Body of pancreas (tissue), 4 donors: ENCODE measurements at regions not wholly inside any gene's neighbourhood (a gene's known extent, or its start where the extent isn't known, plus 50 kb on each side); places are given as distances from the start of the nearest gene placed in this dataset.

ENCODE experiments used
- ATAC-seq: fragments of 150-250 bp; one replicate; pipeline ENCODE4 v1.9.1; 2016
- DNase-seq, 4 donors: peaks; one replicate each; pipeline ENCODE4 v3.0.0-alpha.2; 2019
- H3K27ac ChIP-seq, 4 donors: fragments of 200-600 bp; sonication (generic); 1 replicate in 3 of 4; 2 replicates in 1 of 4; pipeline versions ENCODE4 v1.5.1 to v1.6.1; 2016 to 2019; ENCODE audit warnings: mild to moderate bottlenecking in 1 of 4, mixed read lengths in 1 of 4, moderate library complexity in 1 of 4
- H3K27me3 ChIP-seq, 2 donors: fragments of 200-600 bp; sonication (generic); one replicate each; pipeline ENCODE4 v1.6.0; 2016; ENCODE audit warnings: mild to moderate bottlenecking in 1 of 2
- H3K36me3 ChIP-seq, 2 donors: fragments of 200-600 bp; sonication (generic); replicated peaks in 1 of 2; 2 replicates each; pipeline ENCODE4 v1.5.1; 2016; ENCODE audit warnings: low read depth in 2 of 2; ENCODE audit not compliant: insufficient read depth in 1 of 2
- H3K4me1 ChIP-seq: fragments of 200-600 bp; sonication (generic); one replicate; pipeline ENCODE4 v1.6.0; 2016
- H3K4me3 ChIP-seq, 2 donors: fragments of 200-600 bp; sonication (generic); 1 replicate in 1 of 2; 2 replicates in 1 of 2; pipeline ENCODE4 v1.5.1; 2016 to 2019
- H3K9me3 ChIP-seq, 3 donors: fragments of 200-600 bp; sonication (generic); 1 replicate in 2 of 3; 2 replicates in 1 of 3; pipeline ENCODE4 v1.5.1; 2016
- POLR2A ChIP-seq, 3 donors: fragments of 450-650 bp; IDR thresholded peaks; one replicate each; pipeline ENCODE4 v1.6.1; 2016; ENCODE audit warnings: antibody characterized with exemption in 3 of 3, mild to moderate bottlenecking in 2 of 3
- WGBS, 2 donors: methylation state at CpG; one replicate each; pipeline ENCODE4 v1.1.5; 2017; 5-methylcytosine and 5-hydroxymethylcytosine counted together
- intact Hi-C: fragments of 100-400 bp; cut with DNase I; formaldehyde crosslinking; loops from one replicate; pipeline ENCODE4 v1.15.1; 2023
- TF ChIP-seq, protein P1 (sequence below), 7 experiments: fragments of 450-650 bp in 4 of 7; fragments of 200-600 bp in 3 of 7; sonication (generic) in 3 of 7; IDR thresholded peaks; one replicate each; pipeline ENCODE4 v1.5.1; 2016 to 2019; ENCODE audit warnings: antibody characterized with exemption in 7 of 7

DNA sequence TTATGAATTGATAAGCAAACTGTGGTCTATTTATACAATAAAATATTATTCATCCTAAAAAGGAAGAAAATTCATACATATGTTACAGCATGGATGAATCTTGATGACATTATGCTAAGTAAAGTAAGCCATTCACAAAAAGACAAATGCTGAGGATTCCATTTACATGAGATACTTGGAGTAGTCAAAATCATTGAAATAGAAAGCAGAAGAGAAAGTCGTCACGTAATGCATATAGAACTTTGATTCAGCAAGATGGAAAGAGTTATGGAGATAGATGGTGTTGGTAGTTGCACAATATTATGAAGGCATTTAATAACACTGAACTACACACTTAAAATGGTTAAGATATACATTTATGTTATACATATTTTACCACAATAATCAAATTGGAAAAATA lies 309.7 kb upstream of the KLF6 start:
- DNase-seq (no peak), ATAC-seq (no peak)
- Histone ChIP-seq H3K27ac (no peak overlapping the region), H3K4me1 (no peaks in the 10 kb centered on the region), H3K27me3 (no peaks in the 10 kb centered on the region), H3K36me3 (no peaks in the 10 kb centered on the region), H3K9me3 (no peaks in the 10 kb centered on the region), H3K4me3 (no peak overlapping the region)
- intact Hi-C loops: no loop called here
- WGBS, 2 donors: 73 to 90% methylated on average over 2 of the region's 2 CpGs
- TF ChIP-seq, protein P1, sequence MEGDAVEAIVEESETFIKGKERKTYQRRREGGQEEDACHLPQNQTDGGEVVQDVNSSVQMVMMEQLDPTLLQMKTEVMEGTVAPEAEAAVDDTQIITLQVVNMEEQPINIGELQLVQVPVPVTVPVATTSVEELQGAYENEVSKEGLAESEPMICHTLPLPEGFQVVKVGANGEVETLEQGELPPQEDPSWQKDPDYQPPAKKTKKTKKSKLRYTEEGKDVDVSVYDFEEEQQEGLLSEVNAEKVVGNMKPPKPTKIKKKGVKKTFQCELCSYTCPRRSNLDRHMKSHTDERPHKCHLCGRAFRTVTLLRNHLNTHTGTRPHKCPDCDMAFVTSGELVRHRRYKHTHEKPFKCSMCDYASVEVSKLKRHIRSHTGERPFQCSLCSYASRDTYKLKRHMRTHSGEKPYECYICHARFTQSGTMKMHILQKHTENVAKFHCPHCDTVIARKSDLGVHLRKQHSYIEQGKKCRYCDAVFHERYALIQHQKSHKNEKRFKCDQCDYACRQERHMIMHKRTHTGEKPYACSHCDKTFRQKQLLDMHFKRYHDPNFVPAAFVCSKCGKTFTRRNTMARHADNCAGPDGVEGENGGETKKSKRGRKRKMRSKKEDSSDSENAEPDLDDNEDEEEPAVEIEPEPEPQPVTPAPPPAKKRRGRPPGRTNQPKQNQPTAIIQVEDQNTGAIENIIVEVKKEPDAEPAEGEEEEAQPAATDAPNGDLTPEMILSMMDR (IDR thresholded peaks at IDR 0.05): no peak
- TF ChIP-seq POLR2A (IDR thresholded peaks at IDR 0.05): no peak

DNA sequence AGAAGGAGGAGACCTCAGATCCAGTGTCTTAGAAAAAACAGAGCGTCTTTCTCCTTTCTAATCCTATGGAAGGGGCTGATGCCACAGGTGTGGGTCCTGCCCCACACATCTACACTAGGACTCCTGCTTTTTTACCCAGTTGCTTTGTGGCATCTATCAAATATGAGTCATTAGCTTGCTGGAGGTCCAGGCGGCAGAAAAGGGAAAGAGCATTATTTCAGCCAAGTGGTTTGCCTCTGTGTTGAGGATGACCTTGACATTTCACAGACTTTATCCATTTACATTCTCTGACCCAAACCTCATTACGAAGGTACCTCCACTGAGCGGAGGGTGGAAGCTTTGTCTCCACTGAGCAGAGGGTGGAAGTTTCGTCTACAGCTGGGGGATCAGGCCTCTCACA lies 308.4 kb upstream of the KLF6 start:
- Histone ChIP-seq H3K36me3 (no peaks in the 10 kb centered on the region), H3K27me3 (no peaks in the 10 kb centered on the region), H3K4me3 (no peak overlapping the region), H3K9me3 (no peaks in the 10 kb centered on the region), H3K27ac (no peak overlapping the region), H3K4me1 (no peaks in the 10 kb centered on the region)
- ATAC-seq (no peak), DNase-seq (no peak)
- intact Hi-C loops: no loop called here
- 51 to 52% methylated on average over 5 of the region's 5 CpGs for WGBS, 2 donors
- TF ChIP-seq, protein P1 (IDR thresholded peaks at IDR 0.05): no peak
- no peak for TF ChIP-seq POLR2A (IDR thresholded peaks at IDR 0.05)

DNA sequence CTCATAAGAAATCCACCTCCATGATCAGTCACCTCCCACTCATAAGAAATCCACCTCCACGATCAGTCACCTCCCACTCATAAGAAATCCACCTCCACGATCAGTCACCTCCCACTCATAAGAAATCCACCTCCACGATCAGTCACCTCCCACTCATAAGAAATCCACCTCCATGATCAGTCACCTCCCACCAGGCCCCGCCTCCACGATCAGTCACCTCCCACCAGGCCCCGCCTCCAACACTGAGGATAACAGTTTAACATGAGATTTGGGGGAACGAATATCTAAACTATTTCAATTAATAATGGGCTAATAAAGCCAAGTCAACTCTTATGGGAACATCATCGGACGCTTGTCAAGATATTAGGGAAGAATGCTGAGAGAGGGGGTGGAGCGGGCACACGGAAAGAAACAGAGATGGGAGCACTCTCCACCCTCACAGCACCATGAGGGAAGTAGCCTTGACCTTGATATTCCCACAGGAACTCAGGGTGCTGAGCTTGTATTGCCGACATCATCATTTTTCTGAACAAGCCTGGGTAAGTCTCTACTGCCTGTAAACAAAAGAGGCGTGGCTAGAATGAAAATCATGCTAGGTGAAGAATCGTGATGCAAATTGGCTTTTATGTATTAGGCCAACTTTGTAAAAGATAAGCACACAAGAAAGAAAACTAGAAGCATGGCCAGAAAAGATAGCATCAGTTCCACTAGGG lies 303.5 kb upstream of the KLF6 start:
- intact Hi-C loops: no loop called here
- ATAC-seq (no peak), DNase-seq (no peak)
- H3K27me3 ChIP-seq: no peaks in the 10 kb centered on the region
- H3K36me3 ChIP-seq: no peaks in the 10 kb centered on the region
- TF ChIP-seq, protein P1 (IDR thresholded peaks at IDR 0.05): no peak
- no peak for TF ChIP-seq POLR2A (IDR thresholded peaks at IDR 0.05)
- no peak overlapping the region for H3K27ac ChIP-seq
- 77 to 80% methylated on average over 14 of the region's 14 CpGs for WGBS, 2 donors
- no peaks in the 10 kb centered on the region for H3K9me3 ChIP-seq
- H3K4me3 ChIP-seq: no peak overlapping the region
- H3K4me1 ChIP-seq: no peaks in the 10 kb centered on the region

DNA sequence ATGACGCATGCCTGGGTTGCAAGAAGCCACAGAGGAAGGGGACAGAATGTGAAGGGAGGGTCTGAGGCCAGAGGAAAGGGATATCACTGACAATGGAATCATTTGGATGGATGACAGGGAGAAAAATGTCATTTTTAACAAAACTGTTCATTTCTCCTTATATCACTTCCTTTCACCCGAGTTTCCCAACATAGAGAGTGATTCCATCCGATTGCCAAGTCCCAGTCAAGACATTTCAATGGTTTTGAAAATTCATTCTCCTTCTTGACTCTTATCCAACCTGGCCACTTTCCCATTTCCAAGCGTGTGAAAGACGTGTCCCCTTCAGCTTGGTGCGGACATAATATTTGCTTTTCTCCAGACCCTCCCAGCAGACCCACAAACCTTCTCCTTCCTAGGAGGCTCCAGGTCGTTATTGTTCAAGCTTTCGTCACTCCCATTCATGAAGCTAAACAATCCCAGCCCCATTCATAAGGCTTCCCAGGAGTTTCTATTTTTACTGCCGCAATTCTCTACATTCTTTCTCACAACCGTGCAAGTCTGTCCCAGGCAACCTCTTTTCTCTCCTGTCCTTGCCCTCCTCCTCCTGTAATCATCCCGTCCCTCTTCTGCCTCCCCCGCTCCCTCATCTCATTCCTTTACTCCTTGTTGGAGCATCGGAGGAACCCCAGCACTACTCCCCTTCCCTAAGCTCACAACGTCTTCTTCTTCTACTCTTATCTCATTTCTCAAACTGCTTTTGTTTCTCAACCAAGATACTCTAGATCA lies 301.3 kb upstream of the KLF6 start:
- H3K9me3 ChIP-seq: no peaks in the 10 kb centered on the region
- no peaks in the 10 kb centered on the region for H3K27me3 ChIP-seq
- ATAC-seq (no peak), DNase-seq (no peak)
- intact Hi-C loops: no loop called here
- TF ChIP-seq, protein P1 (IDR thresholded peaks at IDR 0.05): no peak
- no peak for TF ChIP-seq POLR2A (IDR thresholded peaks at IDR 0.05)
- WGBS, 2 donors: 47 to 56% methylated on average over 14 of the region's 14 CpGs
- no peak overlapping the region for H3K4me3 ChIP-seq
- no peak overlapping the region for H3K27ac ChIP-seq
- no peaks in the 10 kb centered on the region for H3K36me3 ChIP-seq
- H3K4me1 ChIP-seq: no peaks in the 10 kb centered on the region
